Stomach (tissue), 8 donors: ENCODE measurements at regions not wholly inside any gene's neighbourhood (a gene's known extent, or its start where the extent isn't known, plus 50 kb on each side); places are given as distances from the start of the nearest gene placed in this dataset.

Experiments
- DNase-seq, 2 donors: peaks; one replicate each; pipeline versions ENCODE4 v3.0.0 to v3.0.0-alpha.2; 2013 to 2019
- H3K27ac ChIP-seq, 5 donors: fragments of 200-600 bp in 4 of 5; sonication (generic) in 4 of 5; one replicate each; pipeline ENCODE4 v1.5.1; 2013 to 2019; ENCODE audit warnings: mild to moderate bottlenecking in 1 of 5, moderate library complexity in 1 of 5
- H3K27me3 ChIP-seq, 3 donors: fragments of 200-600 bp; sonication (generic); one replicate each; pipeline ENCODE4 v1.5.1; 2017 to 2019; ENCODE audit warnings: mixed run types in 1 of 3
- H3K36me3 ChIP-seq, 4 donors: fragments of 200-600 bp; sonication (generic); 1 replicate in 3 of 4; 2 replicates in 1 of 4; pipeline ENCODE4 v1.5.1; 2016 to 2019
- H3K4me1 ChIP-seq, 4 donors: fragments of 200-600 bp; sonication (generic); one replicate each; pipeline ENCODE4 v1.5.1; 2016 to 2019
- H3K4me3 ChIP-seq, 4 donors: fragments of 200-600 bp; sonication (generic) in 3 of 4; one replicate each; pipeline ENCODE4 v1.5.1; 2016 to 2019; ENCODE audit warnings: mild to moderate bottlenecking in 1 of 4
- H3K9me3 ChIP-seq, 4 donors: fragments of 200-600 bp; sonication (generic); one replicate each; pipeline ENCODE4 v1.5.1; 2016 to 2019
- EP300 ChIP-seq: sonication (generic); formaldehyde crosslinking; IDR thresholded peaks from one replicate; pipeline ENCODE4 v1.6.1; 2017; ENCODE audit warnings: antibody characterized with exemption
- POLR2A ChIP-seq, 4 donors: fragments of 450-650 bp; IDR thresholded peaks; one replicate each; pipeline ENCODE4 v1.6.1; 2016; ENCODE audit warnings: antibody characterized with exemption in 4 of 4, control low read depth in 2 of 4, mild to moderate bottlenecking in 1 of 4, moderate library complexity in 1 of 4
- POLR2AphosphoS5 ChIP-seq, 3 donors: sonication (generic); formaldehyde crosslinking; IDR thresholded peaks; one replicate each; pipeline ENCODE4 v1.6.1; 2016; ENCODE audit warnings: antibody characterized with exemption in 3 of 3
- WGBS, 5 donors: extraction: QIAGEN DNeasy Blood & Tissue Kit in 3 of 5; methylation state at CpG; one replicate each; pipeline versions ENCODE4 v1.1.5 to v1.1.7; 2013 to 2018; 5-methylcytosine and 5-hydroxymethylcytosine counted together
- intact Hi-C: fragments of 100-400 bp; cut with DNase I; formaldehyde crosslinking; loops from one replicate; pipeline ENCODE4 v1.15.1; 2023; ENCODE audit warnings: low total_unique reads
- TF ChIP-seq, protein P1 (sequence below), 7 experiments: fragments of 450-650 bp in 4 of 7; fragments of 200-600 bp in 3 of 7; sonication (generic) in 3 of 7; IDR thresholded peaks; one replicate each; pipeline ENCODE4 v1.5.1; 2016 to 2019; ENCODE audit warnings: antibody characterized with exemption in 7 of 7, control low read depth in 2 of 7, mild to moderate bottlenecking in 1 of 7
- donor health status: healthy with polysubstance abuse.
- donor health status: Bipolar disorder and iron deficiency.
- donor health status: healthy.

DNA sequence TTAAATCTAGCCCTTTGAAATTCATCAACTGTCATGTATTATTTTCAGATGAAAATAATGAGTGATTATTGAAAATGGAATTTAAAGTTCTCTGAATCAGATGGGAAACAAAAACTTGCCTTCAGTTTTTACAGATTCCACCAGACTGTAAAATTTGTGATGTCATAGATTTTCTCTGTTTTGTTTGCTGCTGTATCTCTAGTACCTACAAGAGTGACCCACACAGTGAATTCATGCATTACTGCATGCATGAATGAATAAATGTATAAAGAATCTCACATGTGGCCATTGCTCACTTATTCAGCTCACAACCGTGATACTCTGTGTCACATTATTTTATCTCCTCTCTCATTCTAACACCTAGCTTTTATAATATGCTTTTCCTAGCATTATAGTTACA, 532.2 kb upstream of the AGA start:
- Histone ChIP-seq H3K4me3 (no peak overlapping the region), H3K27me3 (no peaks in the 10 kb centered on the region), H3K4me1 (no peaks in the 10 kb centered on the region), H3K9me3 (peaks cover 0 to 4% (median 0%) of the 10 kb centered on the region in 4 donors), H3K36me3 (no peaks in the 10 kb centered on the region), H3K27ac (no peak overlapping the region)
- DNase-seq = no peak
- TF ChIP-seq, protein P1, sequence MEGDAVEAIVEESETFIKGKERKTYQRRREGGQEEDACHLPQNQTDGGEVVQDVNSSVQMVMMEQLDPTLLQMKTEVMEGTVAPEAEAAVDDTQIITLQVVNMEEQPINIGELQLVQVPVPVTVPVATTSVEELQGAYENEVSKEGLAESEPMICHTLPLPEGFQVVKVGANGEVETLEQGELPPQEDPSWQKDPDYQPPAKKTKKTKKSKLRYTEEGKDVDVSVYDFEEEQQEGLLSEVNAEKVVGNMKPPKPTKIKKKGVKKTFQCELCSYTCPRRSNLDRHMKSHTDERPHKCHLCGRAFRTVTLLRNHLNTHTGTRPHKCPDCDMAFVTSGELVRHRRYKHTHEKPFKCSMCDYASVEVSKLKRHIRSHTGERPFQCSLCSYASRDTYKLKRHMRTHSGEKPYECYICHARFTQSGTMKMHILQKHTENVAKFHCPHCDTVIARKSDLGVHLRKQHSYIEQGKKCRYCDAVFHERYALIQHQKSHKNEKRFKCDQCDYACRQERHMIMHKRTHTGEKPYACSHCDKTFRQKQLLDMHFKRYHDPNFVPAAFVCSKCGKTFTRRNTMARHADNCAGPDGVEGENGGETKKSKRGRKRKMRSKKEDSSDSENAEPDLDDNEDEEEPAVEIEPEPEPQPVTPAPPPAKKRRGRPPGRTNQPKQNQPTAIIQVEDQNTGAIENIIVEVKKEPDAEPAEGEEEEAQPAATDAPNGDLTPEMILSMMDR (IDR thresholded peaks at IDR 0.05) = no peak
- TF ChIP-seq POLR2A (IDR thresholded peaks at IDR 0.05) = no peak
- no peak for TF ChIP-seq EP300
- no peak for TF ChIP-seq POLR2AphosphoS5 (IDR thresholded peaks at IDR 0.05)
- intact Hi-C loops = no loop called here
- WGBS, 5 donors = 75 to 95% (median 84%) methylated on average over 1 of the region's 1 CpG

DNA sequence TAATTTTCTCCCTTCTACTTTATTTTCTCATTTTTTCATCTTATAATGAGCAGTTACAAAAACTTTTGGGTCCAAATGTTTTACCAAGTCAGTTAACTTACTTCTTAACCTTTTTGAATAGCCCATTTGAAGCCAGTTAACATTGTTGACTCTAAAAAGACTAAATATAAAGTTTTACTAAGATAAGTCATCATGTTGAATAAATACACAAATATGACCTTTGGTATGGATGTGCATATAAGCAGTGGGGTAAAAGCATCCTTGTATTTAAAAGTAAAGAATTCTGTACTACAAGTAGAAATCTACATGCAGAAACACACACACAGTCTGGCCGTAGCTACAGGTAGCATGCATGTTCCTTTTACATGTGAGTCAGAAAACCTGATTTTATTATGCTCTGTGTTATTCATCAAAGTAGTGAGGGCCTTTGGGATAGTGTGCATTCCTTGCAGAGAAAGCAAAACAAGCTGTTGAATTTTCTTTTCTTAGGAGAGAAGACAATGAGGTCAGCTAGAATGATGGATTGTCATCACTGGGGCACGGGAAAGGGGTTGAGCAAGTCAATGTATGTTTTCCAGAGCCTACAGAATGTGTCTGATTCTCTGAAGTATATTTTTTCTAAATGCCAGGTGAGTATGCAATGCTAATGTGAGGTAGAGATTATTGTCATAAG, 533.2 kb upstream of the AGA start:
- H3K4me3 ChIP-seq = no peak overlapping the region
- no peaks in the 10 kb centered on the region for H3K27me3 ChIP-seq
- no peaks in the 10 kb centered on the region for H3K9me3 ChIP-seq
- WGBS, 5 donors = 32 to 44% (median 38%) methylated on average over 2 of the region's 2 CpGs
- TF ChIP-seq, protein P1 (IDR thresholded peaks at IDR 0.05) = no peak
- TF ChIP-seq POLR2AphosphoS5 (IDR thresholded peaks at IDR 0.05) = no peak
- no peak for TF ChIP-seq EP300
- no peak for TF ChIP-seq POLR2A (IDR thresholded peaks at IDR 0.05)
- H3K4me1 ChIP-seq = no peaks in the 10 kb centered on the region
- no peaks in the 10 kb centered on the region for H3K36me3 ChIP-seq
- DNase-seq = no peak
- intact Hi-C loops = no loop called here
- no peak overlapping the region for H3K27ac ChIP-seq

DNA sequence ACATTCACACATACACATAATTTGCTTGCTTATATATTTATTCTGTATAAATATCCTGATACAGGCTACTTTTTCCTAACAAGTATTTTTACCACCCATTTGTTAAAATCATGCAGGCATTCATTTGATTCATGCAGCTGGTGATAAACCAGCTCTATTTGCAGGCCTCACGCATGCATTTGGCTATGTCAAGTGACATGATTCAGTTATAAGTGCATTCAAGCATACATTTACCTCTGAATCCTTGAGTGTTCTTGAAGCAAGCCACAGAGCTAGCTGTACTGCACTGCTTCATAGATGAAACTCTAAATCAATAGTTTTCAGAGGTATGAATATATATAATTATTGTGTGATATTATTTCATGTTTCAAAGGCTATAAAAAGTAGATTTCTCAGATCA, 544.0 kb upstream of the AGA start:
- H3K36me3 ChIP-seq = no peaks in the 10 kb centered on the region
- H3K27ac ChIP-seq = no peak overlapping the region
- no peaks in the 10 kb centered on the region for H3K4me1 ChIP-seq
- 71 to 88% (median 77%) methylated on average over 1 of the region's 1 CpG for WGBS, 5 donors
- no peak for TF ChIP-seq POLR2A (IDR thresholded peaks at IDR 0.05)
- no peak for TF ChIP-seq POLR2AphosphoS5 (IDR thresholded peaks at IDR 0.05)
- TF ChIP-seq, protein P1 (IDR thresholded peaks at IDR 0.05) = no peak
- TF ChIP-seq EP300 = no peak
- DNase-seq = no peak
- intact Hi-C loops = no loop called here
- no peak overlapping the region for H3K4me3 ChIP-seq
- H3K9me3 ChIP-seq = no peaks in the 10 kb centered on the region
- H3K27me3 ChIP-seq = no peaks in the 10 kb centered on the region

DNA sequence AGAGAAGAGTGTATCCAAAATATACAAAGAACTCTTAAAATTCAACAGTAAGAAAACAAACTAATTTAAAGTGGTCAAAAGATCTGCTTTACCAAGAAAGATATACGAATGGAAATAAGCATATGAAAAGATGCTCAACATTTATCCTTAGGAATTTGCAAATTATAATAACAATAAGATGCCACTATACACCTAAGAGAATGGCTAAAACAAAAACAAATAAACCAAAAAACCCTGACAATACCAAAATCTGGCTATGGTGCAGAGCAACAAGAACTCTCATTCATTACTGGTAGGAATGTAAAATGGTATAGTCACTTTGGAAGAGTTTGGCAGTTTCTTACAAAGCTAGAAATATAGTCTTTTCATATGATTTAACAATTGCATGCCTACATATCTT, 545.7 kb upstream of the AGA start:
- intact Hi-C loops = no loop called here
- no peaks in the 10 kb centered on the region for H3K4me1 ChIP-seq

More for the DNA sequence above, 545.7 kb upstream of the AGA start:
- H3K9me3 ChIP-seq = no peaks in the 10 kb centered on the region
- WGBS, 5 donors = 65 to 76% (median 71%) methylated on average over 1 of the region's 1 CpG
- no peak overlapping the region for H3K27ac ChIP-seq
- TF ChIP-seq POLR2A (IDR thresholded peaks at IDR 0.05) (no peak), POLR2AphosphoS5 (IDR thresholded peaks at IDR 0.05) (no peak), EP300 (no peak)
- TF ChIP-seq, protein P1 (IDR thresholded peaks at IDR 0.05) = no peak
- H3K4me3 ChIP-seq = no peak overlapping the region
- no peaks in the 10 kb centered on the region for H3K36me3 ChIP-seq
- no peaks in the 10 kb centered on the region for H3K27me3 ChIP-seq
- DNase-seq = no peak
